ENCODE measurements at regions not wholly inside any gene's neighbourhood (a gene's known extent, or its start where the extent isn't known, plus 50 kb on each side); places are given as distances from the start of the nearest gene placed in this dataset.

DNA sequence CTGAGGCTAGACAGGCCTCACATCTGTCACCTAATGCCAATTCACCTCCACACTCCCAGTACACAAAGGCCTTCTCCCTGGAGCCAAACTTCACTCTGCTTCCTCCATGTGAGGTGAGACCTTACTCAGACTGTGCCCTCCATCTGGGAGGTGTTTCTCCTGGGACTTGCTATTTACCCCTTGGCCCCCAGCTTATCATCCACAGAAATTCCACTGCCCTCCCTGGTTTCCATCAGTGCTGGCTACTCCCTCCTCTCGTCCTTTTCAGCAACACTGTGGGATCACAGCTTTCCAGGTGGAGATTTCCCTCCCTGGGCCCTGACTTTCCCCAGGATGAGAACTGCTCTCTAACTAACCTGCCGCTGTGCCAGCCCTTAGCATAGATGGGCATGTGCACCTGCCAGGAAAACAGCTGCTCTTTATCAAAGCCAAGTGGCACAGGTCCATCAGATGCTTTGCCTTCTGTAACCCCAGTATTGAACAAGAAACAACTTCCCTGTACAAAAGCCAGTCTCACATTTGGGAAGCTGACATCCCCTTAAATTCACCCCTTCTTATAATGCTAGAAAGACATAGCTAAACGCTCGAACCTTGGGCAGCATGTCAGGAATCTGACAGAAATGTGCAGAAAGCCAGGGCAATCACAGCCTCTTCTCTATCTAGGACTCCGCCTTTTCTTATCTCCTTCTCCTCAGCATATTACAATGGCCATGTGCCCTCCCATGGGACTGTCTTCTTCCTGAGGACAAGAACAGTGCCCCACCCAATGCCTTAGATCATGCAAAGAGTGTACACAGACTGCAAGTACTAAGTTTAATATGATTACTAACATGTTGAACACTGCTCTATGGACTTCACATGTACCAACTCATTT lies 535.5 kb upstream of the ID2 start:
- Histone ChIP-seq H3K4me3 (no peak overlapping the region), H3K36me3 (no peaks in the 10 kb centered on the region), H3K4me1 (peaks cover 8 to 18% (median 16%) of the 10 kb centered on the region in 4 donors), H3K27me3 (no peaks in the 10 kb centered on the region), H3K9me3 (no peaks in the 10 kb centered on the region), H3K27ac (replicated peaks in 1 of 4) (no peak overlapping the region)
- TF ChIP-seq EP300 (IDR thresholded peaks at IDR 0.05) (no peak), POLR2A (IDR thresholded peaks at IDR 0.05; ENCODE audit: low read depth) (no peak), POLR2AphosphoS5 (IDR thresholded peaks at IDR 0.05) (no peak)
- TF ChIP-seq, protein P1, sequence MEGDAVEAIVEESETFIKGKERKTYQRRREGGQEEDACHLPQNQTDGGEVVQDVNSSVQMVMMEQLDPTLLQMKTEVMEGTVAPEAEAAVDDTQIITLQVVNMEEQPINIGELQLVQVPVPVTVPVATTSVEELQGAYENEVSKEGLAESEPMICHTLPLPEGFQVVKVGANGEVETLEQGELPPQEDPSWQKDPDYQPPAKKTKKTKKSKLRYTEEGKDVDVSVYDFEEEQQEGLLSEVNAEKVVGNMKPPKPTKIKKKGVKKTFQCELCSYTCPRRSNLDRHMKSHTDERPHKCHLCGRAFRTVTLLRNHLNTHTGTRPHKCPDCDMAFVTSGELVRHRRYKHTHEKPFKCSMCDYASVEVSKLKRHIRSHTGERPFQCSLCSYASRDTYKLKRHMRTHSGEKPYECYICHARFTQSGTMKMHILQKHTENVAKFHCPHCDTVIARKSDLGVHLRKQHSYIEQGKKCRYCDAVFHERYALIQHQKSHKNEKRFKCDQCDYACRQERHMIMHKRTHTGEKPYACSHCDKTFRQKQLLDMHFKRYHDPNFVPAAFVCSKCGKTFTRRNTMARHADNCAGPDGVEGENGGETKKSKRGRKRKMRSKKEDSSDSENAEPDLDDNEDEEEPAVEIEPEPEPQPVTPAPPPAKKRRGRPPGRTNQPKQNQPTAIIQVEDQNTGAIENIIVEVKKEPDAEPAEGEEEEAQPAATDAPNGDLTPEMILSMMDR (IDR thresholded peaks at IDR 0.05), result no peak
- 61% methylated on average over 5 of the region's 5 CpGs for WGBS
- intact Hi-C loops (cut with DNase I), result no loop called here
- no peak for DNase-seq (ENCODE audit: extremely low spot score)

DNA sequence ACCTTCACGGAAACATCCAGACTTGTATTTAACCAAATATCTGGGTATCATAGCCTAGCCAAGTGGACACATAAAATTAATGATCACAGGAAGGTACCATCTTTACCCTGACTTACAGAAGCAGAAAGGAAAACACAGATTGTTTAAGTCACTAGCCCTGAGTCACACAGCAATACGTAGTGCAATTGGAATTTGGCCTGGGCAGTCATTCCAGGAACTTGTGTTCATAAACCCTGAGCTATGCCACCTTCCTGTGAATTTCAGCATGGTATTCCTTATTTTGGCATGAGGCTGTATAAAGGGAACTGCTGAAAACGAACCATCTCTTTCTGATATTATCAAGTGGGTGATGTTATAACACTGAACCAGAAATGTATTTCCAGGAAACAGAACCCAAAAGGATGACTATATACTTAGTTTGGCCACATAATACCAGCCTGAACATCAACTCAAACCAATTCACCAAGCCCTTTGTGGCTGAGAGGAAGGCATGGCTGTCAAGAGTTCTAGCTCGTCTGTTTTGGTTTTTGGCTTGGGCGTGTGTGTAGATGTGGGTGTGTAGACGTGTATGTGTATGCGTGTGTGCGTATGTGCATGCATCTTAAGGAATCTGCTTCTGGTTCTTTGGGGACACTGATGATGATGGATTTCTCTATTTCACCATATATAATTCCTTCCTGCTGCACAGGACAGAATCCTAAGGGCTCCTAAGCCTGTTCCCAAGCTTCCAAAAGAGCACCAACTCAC lies 533.4 kb upstream of the ID2 start:
- WGBS, result 90% methylated on average over 8 of the region's 8 CpGs
- no peaks in the 10 kb centered on the region for H3K27me3 ChIP-seq
- no peaks in the 10 kb centered on the region for H3K9me3 ChIP-seq
- DNase-seq (ENCODE audit: extremely low spot score), result no peak
- H3K4me1 ChIP-seq, result peaks cover 8 to 18% (median 16%) of the 10 kb centered on the region in 4 donors
- no peaks in the 10 kb centered on the region for H3K36me3 ChIP-seq
- TF ChIP-seq POLR2AphosphoS5 (IDR thresholded peaks at IDR 0.05), result no peak
- no peak for TF ChIP-seq POLR2A (IDR thresholded peaks at IDR 0.05; ENCODE audit: low read depth)
- TF ChIP-seq, protein P1 (IDR thresholded peaks at IDR 0.05), result no peak
- no peak for TF ChIP-seq EP300 (IDR thresholded peaks at IDR 0.05)
- intact Hi-C loops (cut with DNase I), result no loop called here
- no peak overlapping the region for H3K27ac ChIP-seq (replicated peaks in 1 of 4)
- H3K4me3 ChIP-seq, result no peak overlapping the region

DNA sequence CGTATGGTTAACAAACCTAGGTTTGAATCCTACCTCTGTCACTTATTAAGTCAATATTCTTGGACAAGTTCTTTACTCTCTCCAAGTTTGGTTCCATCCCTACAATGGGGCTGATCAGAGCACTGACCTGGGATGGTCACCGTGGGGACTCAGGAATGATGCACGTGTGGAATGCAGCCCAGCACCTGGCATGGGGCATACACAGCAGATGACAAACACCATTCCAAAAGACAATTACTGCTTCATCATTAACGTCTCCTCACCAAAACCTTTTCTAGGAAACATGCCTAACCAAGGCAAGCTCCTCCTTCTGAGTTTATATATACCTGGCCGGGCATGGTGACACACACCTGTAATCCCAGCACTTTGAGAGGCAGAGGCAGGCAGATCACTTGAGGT lies 532.9 kb upstream of the ID2 start:
- Histone ChIP-seq H3K27ac (replicated peaks in 1 of 4) (no peak overlapping the region), H3K4me1 (peaks cover 8 to 18% (median 16%) of the 10 kb centered on the region in 4 donors), H3K9me3 (no peaks in the 10 kb centered on the region), H3K36me3 (no peaks in the 10 kb centered on the region), H3K27me3 (no peaks in the 10 kb centered on the region), H3K4me3 (no peak overlapping the region)
- intact Hi-C loops (cut with DNase I), result no loop called here
- TF ChIP-seq POLR2A (IDR thresholded peaks at IDR 0.05; ENCODE audit: low read depth) (no peak), POLR2AphosphoS5 (IDR thresholded peaks at IDR 0.05) (no peak), EP300 (IDR thresholded peaks at IDR 0.05) (no peak)
- TF ChIP-seq, protein P1 (IDR thresholded peaks at IDR 0.05), result no peak
- no peak for DNase-seq (ENCODE audit: extremely low spot score)
- WGBS, result 96% methylated on average over 5 of the region's 5 CpGs

DNA sequence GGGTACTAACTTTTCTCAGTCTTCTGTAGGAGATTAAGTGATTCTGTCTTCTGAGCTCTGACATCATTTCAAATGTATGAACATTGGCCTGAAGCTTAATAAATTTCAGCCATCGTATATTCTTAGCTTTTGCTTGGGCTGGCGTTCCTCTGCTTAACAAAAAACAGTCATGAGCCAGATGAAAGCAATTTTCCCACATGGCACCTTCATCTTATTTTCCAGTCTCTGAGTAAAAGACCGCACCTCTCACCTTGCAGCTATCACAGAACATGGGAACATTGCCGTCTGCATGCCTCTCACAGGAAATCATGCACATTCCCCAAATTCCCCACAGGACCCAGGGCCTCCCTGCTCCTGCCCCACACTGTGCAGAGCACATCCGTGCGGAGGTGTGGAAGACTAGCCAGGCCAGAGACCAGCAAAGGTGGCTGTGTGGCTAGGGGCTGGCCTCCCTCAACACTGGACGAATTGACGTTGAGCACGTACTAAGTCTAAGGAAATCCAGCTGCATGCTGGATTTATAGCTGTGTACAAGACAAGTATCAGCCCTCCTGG lies 531.8 kb upstream of the ID2 start:
- H3K36me3 ChIP-seq, result no peaks in the 10 kb centered on the region
- H3K27me3 ChIP-seq, result no peaks in the 10 kb centered on the region
- TF ChIP-seq POLR2AphosphoS5 (IDR thresholded peaks at IDR 0.05), result no peak
- no peak for TF ChIP-seq EP300 (IDR thresholded peaks at IDR 0.05)
- no peak for TF ChIP-seq POLR2A (IDR thresholded peaks at IDR 0.05; ENCODE audit: low read depth)
- TF ChIP-seq, protein P1 (IDR thresholded peaks at IDR 0.05), result no peak
- intact Hi-C loops (cut with DNase I), result no loop called here
- H3K27ac ChIP-seq (replicated peaks in 1 of 4), result no peak overlapping the region
- DNase-seq (ENCODE audit: extremely low spot score), result no peak
- 52% methylated on average over 9 of the region's 9 CpGs for WGBS
- no peaks in the 10 kb centered on the region for H3K9me3 ChIP-seq
- no peak overlapping the region for H3K4me3 ChIP-seq
- peaks cover 8 to 18% (median 16%) of the 10 kb centered on the region in 4 donors for H3K4me1 ChIP-seq

Data from esophagus muscularis mucosa (tissue), 4 donors.